Type B pancreatic cell (in vitro differentiated cells): ENCODE measurements at regions not wholly inside any gene's neighbourhood (a gene's known extent, or its start where the extent isn't known, plus 50 kb on each side); places are given as distances from the start of the nearest gene placed in this dataset.

Experiments
- DNase-seq: peaks from one replicate; pipeline ENCODE4 v3.0.0; 2021; ENCODE audit warnings: mixed read lengths; ENCODE audit not compliant: unreplicated experiment; ENCODE audit errors: extremely low spot score
- H3K27ac Mint-ChIP-seq: 2 replicates; pipeline ENCODE4 v1.8.0; 2021; ENCODE audit warnings: mild to moderate bottlenecking, mixed read lengths
- H3K27me3 Mint-ChIP-seq: 2 replicates; pipeline ENCODE4 v1.8.0; 2021; ENCODE audit warnings: mixed read lengths
- H3K36me3 Mint-ChIP-seq: 2 replicates; pipeline ENCODE4 v1.8.0; 2021; ENCODE audit warnings: mixed read lengths
- H3K4me1 Mint-ChIP-seq: one replicate; pipeline ENCODE4 v1.8.0; 2021; ENCODE audit warnings: mixed read lengths; ENCODE audit not compliant: unreplicated experiment
- H3K4me3 Mint-ChIP-seq: 2 replicates; pipeline ENCODE4 v1.8.0; 2021; ENCODE audit warnings: mild to moderate bottlenecking, mixed read lengths
- H3K9me3 Mint-ChIP-seq: 2 replicates; pipeline ENCODE4 v1.8.0; 2021; ENCODE audit warnings: mixed read lengths
- CTCF ChIP-seq: fragments of 200-600 bp; sonication (generic); conservative IDR thresholded peaks from 2 replicates; pipeline ENCODE4 v1.5.0; 2021; ENCODE audit warnings: antibody characterized with exemption, mild to moderate bottlenecking

DNA sequence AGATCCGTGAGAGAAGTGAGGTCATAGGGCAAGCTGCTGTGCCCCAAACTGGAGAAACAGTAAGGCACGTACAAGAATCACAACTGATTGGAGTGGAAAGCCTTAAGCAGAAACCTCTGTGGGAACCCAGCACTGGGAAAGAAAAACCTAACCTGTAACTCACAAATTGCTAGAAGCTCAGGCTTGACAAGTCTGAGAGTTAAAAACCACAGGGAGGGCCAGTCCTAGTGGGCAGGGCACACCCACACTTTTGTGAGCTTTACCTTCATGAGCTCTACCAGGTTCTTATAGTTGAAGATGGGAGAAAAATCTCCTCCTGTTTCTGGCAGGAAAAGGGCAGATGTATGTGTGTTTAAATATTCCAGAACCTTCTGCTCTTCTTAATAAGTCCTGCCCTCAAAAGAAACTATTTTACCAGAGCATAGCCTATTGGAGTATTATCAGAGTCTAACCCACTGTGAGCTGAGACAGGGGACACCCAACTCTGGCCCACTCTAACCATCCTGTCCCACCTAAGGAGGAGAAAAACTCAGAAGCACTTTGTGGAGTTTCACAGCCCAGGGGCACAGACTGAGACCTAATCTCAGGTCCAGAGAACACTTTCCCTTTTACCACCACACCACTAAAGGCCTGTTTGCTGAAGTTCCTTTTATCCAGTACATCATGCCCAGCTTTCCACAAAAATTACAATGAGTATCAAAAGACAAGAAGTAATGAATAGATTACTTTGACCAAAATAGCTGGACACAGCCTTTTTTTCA lies 1265.7 kb upstream of the CHAC2 start:
- DNase-seq, result no peak
- no peak for TF ChIP-seq CTCF
- Mint-ChIP-seq H3K4me3 (no peak overlapping the region), H3K4me1 (peaks cover 5% of the 10 kb centered on the region), H3K27ac (no peak overlapping the region), H3K9me3 (peaks cover 5% of the 10 kb centered on the region), H3K36me3 (peaks cover 3% of the 10 kb centered on the region), H3K27me3 (no peaks in the 10 kb centered on the region)

- no peak for DNase-seq
- Mint-ChIP-seq H3K27ac (peak overlapping the region; percentile 57), H3K36me3 (peaks cover 3% of the 10 kb centered on the region), H3K4me3 (no peak overlapping the region), H3K27me3 (no peaks in the 10 kb centered on the region), H3K4me1 (peaks cover 5% of the 10 kb centered on the region), H3K9me3 (peaks cover 5% of the 10 kb centered on the region)
- no peak for TF ChIP-seq CTCF
These were observed 1267.0 kb upstream of the CHAC2 start for GRCh38 chr2:52500561-52500960.

DNA sequence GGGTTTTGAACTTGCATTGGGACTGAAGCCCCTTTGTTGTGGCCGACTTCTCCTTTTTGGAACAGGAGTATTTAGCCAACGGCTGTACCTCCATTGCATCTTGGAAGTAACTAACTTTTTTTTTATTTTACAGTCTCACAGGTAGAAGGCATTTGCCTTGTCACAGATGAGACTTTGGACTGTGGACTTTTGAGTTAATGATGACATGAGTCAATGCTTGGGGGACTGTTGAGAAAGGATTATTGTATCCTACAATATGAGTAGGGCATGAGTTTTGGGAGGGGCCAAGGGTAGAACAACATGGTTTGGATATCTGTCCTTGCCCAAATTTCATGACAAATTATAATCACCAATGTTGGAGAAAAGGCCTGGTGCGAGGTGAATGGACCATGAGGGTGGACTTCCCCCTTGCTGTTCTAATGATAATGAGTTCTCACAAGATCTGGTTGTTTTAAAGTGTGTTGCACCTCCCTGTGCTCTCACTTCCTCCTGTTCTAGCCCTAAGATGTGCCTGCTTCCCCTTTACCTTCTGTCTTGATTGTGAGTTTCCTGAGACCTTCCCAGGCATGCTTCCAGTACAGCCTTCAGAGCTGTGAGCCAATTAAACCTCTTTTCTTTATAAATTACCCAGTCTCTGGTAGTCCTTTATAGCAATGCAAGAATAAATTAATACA lies 1269.4 kb upstream of the CHAC2 start:
- Mint-ChIP-seq H3K36me3 (peaks cover 3% of the 10 kb centered on the region), H3K27ac (no peak overlapping the region), H3K27me3 (no peaks in the 10 kb centered on the region), H3K9me3 (peaks cover 5% of the 10 kb centered on the region), H3K4me3 (no peak overlapping the region), H3K4me1 (peaks cover 5% of the 10 kb centered on the region)
- DNase-seq, result no peak
- no peak for TF ChIP-seq CTCF

- DNase-seq, result no peak
- H3K4me3 Mint-ChIP-seq, result no peak overlapping the region
- H3K27me3 Mint-ChIP-seq, result no peaks in the 10 kb centered on the region
- no peaks in the 10 kb centered on the region for H3K4me1 Mint-ChIP-seq
- TF ChIP-seq CTCF, result no peak
- H3K9me3 Mint-ChIP-seq, result peaks cover 5% of the 10 kb centered on the region
- no peak overlapping the region for H3K27ac Mint-ChIP-seq
- peaks cover 3% of the 10 kb centered on the region for H3K36me3 Mint-ChIP-seq
These were observed 1271.8 kb upstream of the CHAC2 start for GRCh38 chr2:52495816-52496215.

DNA sequence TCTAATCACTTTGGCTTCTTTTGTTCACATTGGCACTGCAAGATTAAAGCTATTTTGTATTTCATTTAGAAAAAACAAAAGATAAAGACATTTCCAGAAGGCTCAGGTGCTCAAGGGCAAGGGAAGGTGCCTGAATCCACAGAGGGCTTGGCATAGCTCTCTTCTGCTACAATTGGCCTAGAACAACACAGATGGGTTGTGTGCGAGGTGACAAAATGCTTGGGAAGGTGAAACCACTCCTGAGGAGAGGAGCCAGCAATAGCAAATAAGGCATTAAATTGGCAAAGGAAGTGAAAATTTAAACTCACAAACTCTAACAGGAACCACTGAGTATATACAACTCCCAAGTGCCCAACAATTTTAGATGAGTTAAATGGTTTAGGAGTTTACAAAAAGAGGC lies 1290.4 kb upstream of the CHAC2 start:
- no peaks in the 10 kb centered on the region for H3K4me1 Mint-ChIP-seq
- DNase-seq, result no peak
- no peaks in the 10 kb centered on the region for H3K36me3 Mint-ChIP-seq
- no peak overlapping the region for H3K27ac Mint-ChIP-seq
- H3K27me3 Mint-ChIP-seq, result no peaks in the 10 kb centered on the region
- no peak overlapping the region for H3K4me3 Mint-ChIP-seq
- H3K9me3 Mint-ChIP-seq, result no peaks in the 10 kb centered on the region
- TF ChIP-seq CTCF, result no peak
